Stimulated activated naive CD8-positive, alpha-beta T cell treated with anti-CD3 and anti-CD28 coated beads, Interleukin-15, Interleukin-2, amounts not matched to agents 100 ng/mL and 50 ng/mL, for 24 hours (primary cell): ENCODE measurements at regions not wholly inside any gene's neighbourhood (a gene's known extent, or its start where the extent isn't known, plus 50 kb on each side); places are given as distances from the start of the nearest gene placed in this dataset.

ENCODE experiments used
- H3K27ac Mint-ChIP-seq: one replicate; pipeline ENCODE4 v1.8.0; 2021; ENCODE audit warnings: mild to moderate bottlenecking, mixed read lengths
- H3K27me3 Mint-ChIP-seq: one replicate; pipeline ENCODE4 v1.8.0; 2021; ENCODE audit warnings: mixed read lengths
- H3K36me3 Mint-ChIP-seq: one replicate; pipeline ENCODE4 v1.8.0; 2021; ENCODE audit warnings: low read depth, mixed read lengths
- H3K4me1 Mint-ChIP-seq: one replicate; pipeline ENCODE4 v1.8.0; 2021; ENCODE audit warnings: low read depth, mixed read lengths
- H3K4me3 Mint-ChIP-seq: one replicate; pipeline ENCODE4 v1.8.0; 2021; ENCODE audit warnings: mild to moderate bottlenecking, mixed read lengths
- H3K9me3 Mint-ChIP-seq: one replicate; pipeline ENCODE4 v1.8.0; 2021; ENCODE audit warnings: mixed read lengths

- no peak overlapping the region for H3K4me3 Mint-ChIP-seq
- no peaks in the 10 kb centered on the region for H3K27me3 Mint-ChIP-seq
- no peaks in the 10 kb centered on the region for H3K36me3 Mint-ChIP-seq
- H3K4me1 Mint-ChIP-seq, result no peaks in the 10 kb centered on the region
- peaks cover 17% of the 10 kb centered on the region for H3K9me3 Mint-ChIP-seq
- H3K27ac Mint-ChIP-seq, result no peak overlapping the region
Measured at GRCh38 chr2:120454654-120455385, 108.9 kb downstream of the INHBB start.

- Mint-ChIP-seq H3K4me1 (no peaks in the 10 kb centered on the region), H3K4me3 (no peak overlapping the region), H3K9me3 (peaks cover 17% of the 10 kb centered on the region), H3K27me3 (no peaks in the 10 kb centered on the region), H3K36me3 (no peaks in the 10 kb centered on the region), H3K27ac (no peak overlapping the region)
Measured at GRCh38 chr2:120455390-120455789, 109.5 kb downstream of the INHBB start.

GRCh38 chr2:120456867-120457266 lies 110.9 kb downstream of the INHBB start:
- Mint-ChIP-seq H3K9me3 (peaks cover 17% of the 10 kb centered on the region), H3K4me1 (no peaks in the 10 kb centered on the region), H3K27me3 (no peaks in the 10 kb centered on the region), H3K36me3 (no peaks in the 10 kb centered on the region), H3K27ac (no peak overlapping the region), H3K4me3 (no peak overlapping the region)

DNA sequence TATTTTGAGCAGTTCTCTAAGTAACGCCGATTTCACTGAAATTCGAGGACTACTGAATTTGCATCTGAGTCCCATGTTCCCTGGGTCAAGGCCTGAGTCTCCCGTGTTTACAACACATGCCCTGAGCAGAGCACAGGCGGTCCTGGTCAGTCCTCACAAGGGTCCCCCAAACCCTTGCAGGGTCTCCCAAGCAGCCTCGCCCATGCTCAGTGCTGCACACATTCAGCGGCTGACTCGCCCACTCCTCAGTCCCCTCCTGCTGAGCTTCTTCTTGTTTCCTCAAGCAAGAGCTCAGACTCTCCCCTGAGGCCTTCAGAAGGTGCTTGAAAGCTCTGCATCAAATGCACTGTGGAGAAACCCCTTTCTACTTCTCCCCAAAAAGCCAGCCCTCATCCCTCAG lies 114.6 kb downstream of the INHBB start:
- H3K9me3 Mint-ChIP-seq, result peaks cover 17% of the 10 kb centered on the region

DNA sequence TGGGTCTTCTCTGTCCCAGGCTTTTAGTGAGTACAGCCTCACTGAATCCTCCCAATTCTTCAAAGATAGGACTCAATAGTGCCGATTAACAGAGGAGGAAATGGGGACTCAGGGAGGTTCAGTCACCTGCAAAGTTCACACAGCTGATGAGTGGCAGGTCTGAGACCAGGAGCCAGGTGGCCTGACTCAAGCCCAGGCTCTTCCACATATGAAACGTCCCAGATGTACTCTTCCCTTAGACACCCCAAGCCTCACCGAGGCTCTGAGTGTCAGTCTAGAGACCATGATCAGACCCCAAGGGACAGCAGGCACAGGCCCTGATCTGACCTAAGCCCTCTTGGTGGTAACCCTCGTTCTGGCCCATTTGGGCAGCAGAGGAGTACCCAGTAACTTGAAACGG lies 115.2 kb downstream of the INHBB start:
- H3K4me1 Mint-ChIP-seq, result no peaks in the 10 kb centered on the region
- no peaks in the 10 kb centered on the region for H3K36me3 Mint-ChIP-seq
- H3K27ac Mint-ChIP-seq, result no peak overlapping the region
- H3K27me3 Mint-ChIP-seq, result no peaks in the 10 kb centered on the region
- no peak overlapping the region for H3K4me3 Mint-ChIP-seq
- peaks cover 17% of the 10 kb centered on the region for H3K9me3 Mint-ChIP-seq

More for the DNA sequence above, 114.6 kb downstream of the INHBB start:
- Mint-ChIP-seq H3K4me3 (no peak overlapping the region), H3K27me3 (no peaks in the 10 kb centered on the region), H3K4me1 (no peaks in the 10 kb centered on the region), H3K27ac (no peak overlapping the region), H3K36me3 (no peaks in the 10 kb centered on the region)

- no peak overlapping the region for H3K27ac Mint-ChIP-seq
- no peaks in the 10 kb centered on the region for H3K4me1 Mint-ChIP-seq
- H3K9me3 Mint-ChIP-seq, result peaks cover 16% of the 10 kb centered on the region
- no peak overlapping the region for H3K4me3 Mint-ChIP-seq
- H3K36me3 Mint-ChIP-seq, result no peaks in the 10 kb centered on the region
- no peaks in the 10 kb centered on the region for H3K27me3 Mint-ChIP-seq
Measured at GRCh38 chr2:120461546-120462537, 115.9 kb downstream of the INHBB start.

GRCh38 chr2:120463527-120463926 lies 117.6 kb downstream of the INHBB start:
- no peaks in the 10 kb centered on the region for H3K4me1 Mint-ChIP-seq
- H3K27ac Mint-ChIP-seq, result no peak overlapping the region
- H3K36me3 Mint-ChIP-seq, result no peaks in the 10 kb centered on the region
- H3K4me3 Mint-ChIP-seq, result no peak overlapping the region
- no peaks in the 10 kb centered on the region for H3K27me3 Mint-ChIP-seq
- H3K9me3 Mint-ChIP-seq, result peaks cover 8% of the 10 kb centered on the region

DNA sequence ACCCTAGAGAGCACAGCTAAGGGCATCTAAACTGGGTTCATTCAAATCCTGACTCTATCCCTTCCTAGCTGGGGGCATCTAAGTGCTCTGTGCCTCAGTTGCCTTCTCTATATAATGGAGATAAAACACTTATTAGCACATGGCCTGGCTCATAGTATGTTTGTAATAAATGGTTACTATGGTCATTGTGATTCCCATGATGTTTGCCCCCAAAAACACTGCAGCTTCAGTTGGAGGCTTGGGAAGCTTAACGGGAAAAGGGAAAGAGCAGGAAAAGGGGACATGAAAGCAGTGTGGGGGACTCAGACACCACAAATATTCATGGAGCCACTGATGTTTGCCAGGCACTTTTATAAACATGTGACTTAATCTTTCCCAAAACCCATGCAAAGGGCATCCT lies 118.1 kb downstream of the INHBB start:
- Mint-ChIP-seq H3K4me3 (no peak overlapping the region), H3K9me3 (peaks cover 3% of the 10 kb centered on the region), H3K36me3 (no peaks in the 10 kb centered on the region), H3K27me3 (no peaks in the 10 kb centered on the region), H3K4me1 (no peaks in the 10 kb centered on the region), H3K27ac (no peak overlapping the region)

GRCh38 chr2:120464448-120464931 lies 118.6 kb downstream of the INHBB start:
- H3K27ac Mint-ChIP-seq, result no peak overlapping the region
- no peaks in the 10 kb centered on the region for H3K36me3 Mint-ChIP-seq
- H3K4me3 Mint-ChIP-seq, result no peak overlapping the region
- H3K9me3 Mint-ChIP-seq, result no peaks in the 10 kb centered on the region
- H3K27me3 Mint-ChIP-seq, result no peaks in the 10 kb centered on the region
- no peaks in the 10 kb centered on the region for H3K4me1 Mint-ChIP-seq

DNA sequence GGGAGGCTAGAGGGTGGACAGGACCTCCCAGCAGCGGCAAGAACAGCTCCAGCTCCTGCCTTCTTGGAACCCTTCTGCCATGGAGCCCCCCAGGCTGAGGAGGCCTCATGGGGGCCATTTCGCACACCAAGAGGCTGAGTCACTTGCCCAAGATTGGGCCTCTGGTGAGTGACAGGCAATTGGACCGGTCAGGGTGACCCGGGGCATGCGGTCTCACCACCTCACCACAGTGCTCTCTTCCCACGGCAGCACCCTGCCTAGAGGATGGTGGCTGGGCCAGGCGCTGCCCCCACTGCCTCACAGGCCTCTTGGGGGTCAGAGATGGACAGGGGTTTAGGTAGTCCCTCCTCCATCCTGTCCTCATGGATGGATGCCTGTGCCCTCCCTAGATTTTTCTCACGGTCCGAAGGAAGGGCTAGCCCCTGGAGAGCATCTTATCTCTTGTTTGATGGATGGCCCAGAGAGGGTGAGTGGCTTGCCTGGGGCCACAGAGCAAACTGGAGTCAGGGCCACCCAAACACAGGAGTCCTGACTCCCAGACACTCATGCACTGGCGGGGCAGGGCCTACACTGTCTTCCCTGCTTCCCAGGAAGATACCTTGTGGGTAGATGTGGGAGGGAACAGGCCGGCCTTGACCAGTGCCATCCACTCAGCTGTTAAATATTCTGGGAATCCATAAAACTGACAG lies 119.2 kb downstream of the INHBB start:
- no peak overlapping the region for H3K4me3 Mint-ChIP-seq
- no peak overlapping the region for H3K27ac Mint-ChIP-seq
- no peaks in the 10 kb centered on the region for H3K4me1 Mint-ChIP-seq
- no peaks in the 10 kb centered on the region for H3K9me3 Mint-ChIP-seq
- no peaks in the 10 kb centered on the region for H3K36me3 Mint-ChIP-seq
- no peaks in the 10 kb centered on the region for H3K27me3 Mint-ChIP-seq

GRCh38 chr2:120465701-120465988 lies 119.7 kb downstream of the INHBB start:
- no peak overlapping the region for H3K4me3 Mint-ChIP-seq
- no peaks in the 10 kb centered on the region for H3K4me1 Mint-ChIP-seq
- no peaks in the 10 kb centered on the region for H3K9me3 Mint-ChIP-seq
- H3K27ac Mint-ChIP-seq, result no peak overlapping the region
- H3K36me3 Mint-ChIP-seq, result no peaks in the 10 kb centered on the region
- no peaks in the 10 kb centered on the region for H3K27me3 Mint-ChIP-seq

DNA sequence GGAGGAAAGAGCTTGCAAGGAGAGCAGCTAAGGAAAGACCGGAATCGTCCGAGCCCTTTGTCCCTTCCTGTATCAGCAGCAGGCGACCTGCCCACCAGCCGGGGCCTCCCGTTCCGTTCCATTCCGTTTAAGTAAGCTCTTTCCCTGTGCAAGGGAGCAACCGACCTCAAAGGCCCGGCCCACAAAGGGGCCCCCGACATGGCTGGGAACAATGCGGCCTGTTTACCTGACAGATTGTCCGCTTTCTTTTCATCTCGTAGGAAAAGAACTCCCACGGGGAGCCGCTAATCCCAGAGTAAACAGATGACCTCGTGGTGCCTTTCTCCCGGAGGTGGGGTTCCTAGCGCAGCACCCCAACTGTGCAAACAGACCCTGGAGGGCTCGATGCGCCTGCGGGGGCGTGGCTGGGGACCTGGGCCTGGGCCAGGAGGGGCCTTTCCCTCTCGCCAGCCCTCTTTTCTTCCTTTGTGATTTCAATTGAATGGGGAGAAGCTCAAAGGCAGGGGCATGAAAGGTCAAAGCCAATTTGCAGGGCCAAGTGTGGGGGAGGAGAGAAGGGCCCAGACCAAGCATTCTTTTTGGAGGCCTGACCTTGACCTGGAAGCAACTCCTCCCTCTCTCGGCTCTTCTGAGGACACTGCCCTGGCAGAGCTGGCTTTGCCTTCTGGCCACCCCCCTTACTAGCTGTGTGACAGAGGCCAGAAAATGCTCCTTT lies 120.2 kb downstream of the INHBB start:
- Mint-ChIP-seq H3K27me3 (no peaks in the 10 kb centered on the region), H3K36me3 (no peaks in the 10 kb centered on the region), H3K4me3 (no peak overlapping the region), H3K9me3 (no peaks in the 10 kb centered on the region), H3K4me1 (no peaks in the 10 kb centered on the region), H3K27ac (no peak overlapping the region)

GRCh38 chr2:120466704-120467054 lies 120.7 kb downstream of the INHBB start:
- Mint-ChIP-seq H3K27ac (no peak overlapping the region), H3K4me1 (no peaks in the 10 kb centered on the region), H3K9me3 (no peaks in the 10 kb centered on the region), H3K36me3 (no peaks in the 10 kb centered on the region), H3K27me3 (no peaks in the 10 kb centered on the region), H3K4me3 (no peak overlapping the region)

DNA sequence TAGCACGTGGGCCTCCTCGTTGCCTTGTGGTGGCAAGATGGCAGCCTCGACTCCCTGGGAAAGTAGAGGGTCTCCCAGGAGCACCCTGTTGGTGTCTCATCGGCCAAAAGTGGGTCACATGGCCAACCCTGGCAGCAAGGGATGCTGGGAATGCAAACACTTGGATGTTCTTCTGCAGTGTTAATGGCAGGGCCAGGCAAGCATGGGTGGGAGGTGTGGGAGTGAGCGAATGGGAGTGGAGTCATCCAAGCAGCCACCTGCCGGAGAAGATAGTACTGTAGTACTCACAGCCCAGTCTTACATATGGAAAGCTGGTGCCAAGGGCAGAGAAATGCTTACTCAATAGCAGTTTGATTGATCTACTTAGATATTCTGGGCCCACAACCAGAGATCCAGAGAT lies 122.2 kb downstream of the INHBB start:
- no peaks in the 10 kb centered on the region for H3K9me3 Mint-ChIP-seq
- no peaks in the 10 kb centered on the region for H3K27me3 Mint-ChIP-seq
- no peaks in the 10 kb centered on the region for H3K36me3 Mint-ChIP-seq
- H3K4me3 Mint-ChIP-seq, result no peak overlapping the region
- no peak overlapping the region for H3K27ac Mint-ChIP-seq
- H3K4me1 Mint-ChIP-seq, result no peaks in the 10 kb centered on the region
